Activated naive CD8-positive, alpha-beta T cell treated with anti-CD3 and anti-CD28 coated beads, Interleukin-2, amount 10 ng/mL, durations not matched to agents 7 days and 5 days (primary cell): ENCODE measurements at regions not wholly inside any gene's neighbourhood (a gene's known extent, or its start where the extent isn't known, plus 50 kb on each side); places are given as distances from the start of the nearest gene placed in this dataset.
"Not testable (repeated sequence)": the region's sequence is repeated elsewhere in the genome, so short reads cannot be mapped to it uniquely, and the experiment has no call there.

Experiments
- ATAC-seq: fragments of 150-1000 bp; cut with Tn5 transposase; one replicate; pipeline ENCODE4 v1.10.0; 2021; ENCODE audit warnings: low read depth, moderate library complexity
- POLR2A ChIA-PET: fragments of 350-600 bp; sonication (Branson Sonifier 250); formaldehyde crosslinking; loops from one replicate; lab custom pipeline; 2021; ENCODE audit warnings: antibody characterized with exemption; lab: Charles Lee
- DNase-seq: peaks from one replicate; pipeline ENCODE4 v3.0.0; 2021
- H3K27ac Mint-ChIP-seq: one replicate; pipeline ENCODE4 v1.8.0; 2022; ENCODE audit warnings: mild to moderate bottlenecking, mixed read lengths
- H3K27me3 Mint-ChIP-seq: one replicate; pipeline ENCODE4 v1.8.0; 2022; ENCODE audit warnings: mild to moderate bottlenecking, moderate library complexity, mixed read lengths
- H3K36me3 Mint-ChIP-seq: one replicate; pipeline ENCODE4 v1.8.0; 2021; ENCODE audit warnings: mild to moderate bottlenecking, mixed read lengths
- H3K4me1 Mint-ChIP-seq: one replicate; pipeline ENCODE4 v1.8.0; 2021; ENCODE audit warnings: mixed read lengths
- H3K4me3 Mint-ChIP-seq: one replicate; pipeline ENCODE4 v1.8.0; 2022; ENCODE audit warnings: mild to moderate bottlenecking, moderate library complexity, mixed read lengths
- H3K9me3 Mint-ChIP-seq: one replicate; pipeline ENCODE4 v1.8.0; 2021; ENCODE audit warnings: mixed read lengths

GRCh38 chr7:84857336-84857735 is 329.5 kb downstream of the SEMA3D start:
- no peaks in the 10 kb centered on the region for H3K36me3 Mint-ChIP-seq
- H3K4me1 Mint-ChIP-seq = no peaks in the 10 kb centered on the region
- no peaks in the 10 kb centered on the region for H3K9me3 Mint-ChIP-seq
- H3K27me3 Mint-ChIP-seq = no peaks in the 10 kb centered on the region
- no peak overlapping the region for H3K4me3 Mint-ChIP-seq
- POLR2A ChIA-PET = no interaction called here
- ATAC-seq (no peak), DNase-seq (no peak)
- H3K27ac Mint-ChIP-seq = no peak overlapping the region

DNA sequence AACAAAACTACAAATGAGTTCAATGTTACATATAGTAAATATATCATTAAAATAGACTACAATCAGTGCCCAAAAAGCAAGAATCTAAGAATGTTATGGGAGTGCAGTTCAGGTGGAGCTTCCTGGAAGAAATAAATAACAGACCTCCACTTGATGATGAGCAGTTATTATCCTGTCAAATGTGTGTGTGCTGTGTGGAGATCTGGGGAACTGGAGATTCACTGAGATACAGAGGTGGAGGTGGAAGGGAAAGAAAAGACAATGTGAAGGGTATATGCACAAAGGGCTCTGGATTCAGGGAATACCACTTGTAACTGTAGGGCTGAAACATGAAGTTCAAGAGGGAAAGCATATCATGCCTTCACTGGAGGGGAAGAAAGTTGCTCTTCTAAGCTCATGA is 331.1 kb downstream of the SEMA3D start:
- DNase-seq = no peak
- Mint-ChIP-seq H3K4me1 (no peaks in the 10 kb centered on the region), H3K27ac (no peak overlapping the region), H3K36me3 (no peaks in the 10 kb centered on the region), H3K27me3 (no peaks in the 10 kb centered on the region), H3K9me3 (no peaks in the 10 kb centered on the region), H3K4me3 (no peak overlapping the region)
- ATAC-seq = no peak
- POLR2A ChIA-PET = no interaction called here

DNA sequence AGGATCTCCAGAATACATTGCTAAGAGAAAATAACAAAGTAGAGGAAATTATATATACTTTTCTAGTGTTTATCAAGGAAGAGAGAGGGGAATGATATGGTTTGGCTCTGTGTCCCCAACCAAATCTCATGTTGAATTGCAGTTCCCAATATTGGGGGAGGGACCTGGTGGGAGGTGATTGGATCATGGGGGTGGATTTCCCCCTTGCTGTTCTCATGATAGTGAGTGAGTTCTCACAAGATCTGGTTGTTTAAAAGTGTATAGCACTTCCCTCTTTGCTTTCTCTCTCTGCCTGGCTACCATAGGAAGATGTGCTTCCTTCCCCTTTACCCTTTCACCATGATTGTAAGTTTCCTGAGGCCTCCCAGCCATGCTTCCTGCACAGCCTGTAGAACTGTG is 337.9 kb downstream of the SEMA3D start:
- H3K36me3 Mint-ChIP-seq, H3K27me3 Mint-ChIP-seq, H3K4me3 Mint-ChIP-seq, H3K4me1 Mint-ChIP-seq, POLR2A ChIA-PET, H3K9me3 Mint-ChIP-seq, DNase-seq, H3K27ac Mint-ChIP-seq, ATAC-seq: not testable (repeated sequence)

- Mint-ChIP-seq H3K27ac (no peak overlapping the region), H3K4me1 (no peaks in the 10 kb centered on the region), H3K27me3 (peaks cover 2% of the 10 kb centered on the region), H3K36me3 (no peaks in the 10 kb centered on the region), H3K4me3 (no peak overlapping the region), H3K9me3 (no peaks in the 10 kb centered on the region)
- DNase-seq = no peak
- no peak for ATAC-seq
- POLR2A ChIA-PET = no interaction called here
Measured at GRCh38 chr7:84848219-84848973, 338.5 kb downstream of the SEMA3D start.

GRCh38 chr7:84847790-84848189 is 339.1 kb downstream of the SEMA3D start:
- peaks cover 2% of the 10 kb centered on the region for H3K27me3 Mint-ChIP-seq
- POLR2A ChIA-PET = no interaction called here
- no peaks in the 10 kb centered on the region for H3K36me3 Mint-ChIP-seq
- no peak overlapping the region for H3K27ac Mint-ChIP-seq
- DNase-seq (no peak), ATAC-seq (no peak)
- no peaks in the 10 kb centered on the region for H3K9me3 Mint-ChIP-seq
- no peak overlapping the region for H3K4me3 Mint-ChIP-seq
- no peaks in the 10 kb centered on the region for H3K4me1 Mint-ChIP-seq

DNA sequence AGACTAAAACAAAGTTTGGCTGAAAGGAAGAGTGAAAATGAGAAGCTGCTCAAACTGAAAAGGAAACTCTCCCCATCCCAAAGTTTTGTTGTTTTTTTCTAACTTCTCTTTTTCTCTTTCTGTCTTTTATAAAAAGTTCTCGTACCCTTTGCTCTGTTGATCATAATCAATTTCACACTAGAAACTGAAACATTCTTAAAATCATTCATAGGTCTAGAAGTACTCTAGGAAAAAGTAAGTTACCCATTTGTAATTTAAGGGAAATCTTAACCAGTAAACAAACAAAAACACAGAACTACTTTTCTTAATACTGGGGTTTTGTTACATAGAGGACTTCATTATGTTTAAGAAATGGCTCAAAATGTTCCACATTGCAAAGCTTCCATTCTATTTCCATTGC is 339.8 kb downstream of the SEMA3D start:
- no peak overlapping the region for H3K4me3 Mint-ChIP-seq
- no peaks in the 10 kb centered on the region for H3K9me3 Mint-ChIP-seq
- H3K27ac Mint-ChIP-seq = no peak overlapping the region
- DNase-seq (no peak), ATAC-seq (no peak)
- no peaks in the 10 kb centered on the region for H3K36me3 Mint-ChIP-seq
- POLR2A ChIA-PET = no interaction called here
- H3K4me1 Mint-ChIP-seq = no peaks in the 10 kb centered on the region
- H3K27me3 Mint-ChIP-seq = peaks cover 2% of the 10 kb centered on the region

- H3K36me3 Mint-ChIP-seq = no peaks in the 10 kb centered on the region
- POLR2A ChIA-PET = no interaction called here
- H3K9me3 Mint-ChIP-seq = no peaks in the 10 kb centered on the region
- DNase-seq (no peak), ATAC-seq (no peak)
- H3K4me3 Mint-ChIP-seq = no peak overlapping the region
- H3K27ac Mint-ChIP-seq = no peak overlapping the region
- peaks cover 2% of the 10 kb centered on the region for H3K27me3 Mint-ChIP-seq
- no peaks in the 10 kb centered on the region for H3K4me1 Mint-ChIP-seq
Measured at GRCh38 chr7:84845971-84846370, 340.9 kb downstream of the SEMA3D start.

GRCh38 chr7:84844771-84845170 is 342.1 kb downstream of the SEMA3D start:
- Mint-ChIP-seq H3K36me3 (no peaks in the 10 kb centered on the region), H3K4me1 (no peaks in the 10 kb centered on the region), H3K4me3 (no peak overlapping the region), H3K27ac (no peak overlapping the region), H3K27me3 (peaks cover 2% of the 10 kb centered on the region), H3K9me3 (no peaks in the 10 kb centered on the region)
- DNase-seq (no peak), ATAC-seq (no peak)
- POLR2A ChIA-PET = no interaction called here

DNA sequence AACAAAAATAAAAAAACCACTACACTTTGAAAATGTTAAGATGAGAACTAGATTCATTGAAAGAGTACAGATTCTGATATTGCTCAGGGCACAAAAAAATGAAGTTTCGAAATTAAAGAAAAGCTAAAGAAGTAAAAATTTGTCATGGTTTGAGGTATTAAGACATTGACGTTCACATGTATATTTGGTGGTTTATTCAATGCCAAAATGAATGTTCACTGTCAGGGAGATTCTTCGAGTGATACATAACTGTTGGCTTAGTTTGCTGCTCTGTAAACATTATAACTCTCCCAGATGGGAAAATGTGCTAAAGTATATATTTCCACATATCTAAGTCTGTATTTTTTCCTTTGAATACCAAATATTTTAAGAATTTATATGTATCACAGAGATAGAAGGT is 345.0 kb downstream of the SEMA3D start:
- ATAC-seq = no peak
- Mint-ChIP-seq H3K4me1 (no peaks in the 10 kb centered on the region), H3K27me3 (no peaks in the 10 kb centered on the region), H3K27ac (no peak overlapping the region), H3K4me3 (no peak overlapping the region), H3K9me3 (no peaks in the 10 kb centered on the region), H3K36me3 (no peaks in the 10 kb centered on the region)
- no peak for DNase-seq
- POLR2A ChIA-PET = no interaction called here

DNA sequence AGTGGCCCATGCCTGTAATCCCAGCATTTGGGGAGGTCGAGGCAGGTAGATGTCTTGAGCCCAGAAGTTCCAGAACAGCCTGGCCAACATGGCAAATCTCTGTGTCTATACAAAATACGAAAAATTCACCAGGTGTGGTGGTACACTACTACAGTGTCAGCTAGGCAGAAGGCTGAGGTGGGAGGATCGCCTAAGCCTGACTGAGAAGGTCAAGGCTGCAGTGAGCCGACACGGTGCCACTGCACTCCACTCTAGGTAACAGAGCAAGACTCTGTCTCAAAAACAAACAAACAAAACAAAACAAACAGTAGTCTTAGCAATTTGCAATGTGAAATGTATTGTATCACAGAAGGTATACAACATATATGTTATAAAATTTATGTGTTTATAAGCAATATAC is 348.0 kb downstream of the SEMA3D start:
- Mint-ChIP-seq H3K27me3 (no peaks in the 10 kb centered on the region), H3K36me3 (no peaks in the 10 kb centered on the region), H3K9me3 (no peaks in the 10 kb centered on the region), H3K4me1 (no peaks in the 10 kb centered on the region), H3K27ac (no peak overlapping the region), H3K4me3 (no peak overlapping the region)
- ATAC-seq (no peak), DNase-seq (no peak)
- POLR2A ChIA-PET = no interaction called here

DNA sequence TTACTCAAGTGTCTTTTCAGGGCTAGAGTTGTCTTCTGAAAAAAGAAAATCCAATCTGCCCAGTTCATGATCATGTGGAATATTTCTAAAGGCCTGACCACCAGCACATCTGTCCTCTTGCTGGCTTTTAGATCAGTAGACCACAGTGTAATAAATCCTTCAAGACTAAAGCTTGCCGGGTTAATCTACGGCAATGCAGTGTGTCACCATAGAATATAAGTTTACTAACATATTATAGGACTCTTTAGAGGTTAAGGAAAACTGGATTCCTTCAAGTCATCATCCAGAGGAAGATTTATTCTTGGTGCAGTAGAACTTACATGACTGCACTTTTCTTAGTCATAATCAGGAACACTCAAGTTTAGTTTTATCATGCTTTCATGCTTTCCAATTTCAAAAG is 349.5 kb downstream of the SEMA3D start:
- Mint-ChIP-seq H3K27me3 (no peaks in the 10 kb centered on the region), H3K9me3 (no peaks in the 10 kb centered on the region), H3K4me1 (no peaks in the 10 kb centered on the region), H3K4me3 (no peak overlapping the region), H3K27ac (no peak overlapping the region), H3K36me3 (no peaks in the 10 kb centered on the region)
- DNase-seq (no peak), ATAC-seq (no peak)
- POLR2A ChIA-PET = no interaction called here

- H3K9me3 Mint-ChIP-seq = no peaks in the 10 kb centered on the region
- no peaks in the 10 kb centered on the region for H3K36me3 Mint-ChIP-seq
- no peak overlapping the region for H3K27ac Mint-ChIP-seq
- DNase-seq (no peak), ATAC-seq (no peak)
- POLR2A ChIA-PET = no interaction called here
- no peaks in the 10 kb centered on the region for H3K4me1 Mint-ChIP-seq
- H3K27me3 Mint-ChIP-seq = no peaks in the 10 kb centered on the region
- H3K4me3 Mint-ChIP-seq = no peak overlapping the region
Measured at GRCh38 chr7:84829719-84830118, 357.1 kb downstream of the SEMA3D start.

DNA sequence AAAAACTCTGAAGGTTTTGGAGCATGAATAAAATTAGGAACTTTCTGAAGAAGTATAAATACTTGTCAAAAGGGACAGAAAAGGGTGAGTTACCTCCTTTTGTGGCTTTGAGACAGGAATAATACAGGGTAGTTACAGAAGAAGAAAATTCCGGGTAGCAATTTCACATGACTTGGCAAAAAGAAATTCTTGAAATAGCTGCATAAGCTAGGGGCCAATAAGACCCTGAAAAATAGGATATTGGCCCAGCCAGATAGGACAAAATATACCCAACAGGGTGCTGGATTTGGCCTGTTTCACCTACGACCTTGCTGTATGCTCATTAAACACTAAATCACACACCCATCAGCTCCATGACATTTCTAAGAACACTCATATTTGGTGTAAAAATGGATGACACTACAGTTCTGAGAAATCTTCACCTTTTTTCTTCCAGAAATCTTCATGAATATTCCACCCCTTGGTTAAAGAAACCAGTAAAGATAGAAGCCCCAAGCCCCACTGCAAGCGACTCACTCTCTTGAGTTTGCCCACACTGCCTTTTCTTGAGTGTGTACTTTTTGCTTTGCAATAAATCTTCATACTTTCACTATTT is 362.7 kb downstream of the SEMA3D start:
- no peaks in the 10 kb centered on the region for H3K4me1 Mint-ChIP-seq
- DNase-seq (no peak), ATAC-seq (no peak)
- H3K27me3 Mint-ChIP-seq = no peaks in the 10 kb centered on the region
- H3K27ac Mint-ChIP-seq = no peak overlapping the region
- H3K36me3 Mint-ChIP-seq = no peaks in the 10 kb centered on the region
- no peaks in the 10 kb centered on the region for H3K9me3 Mint-ChIP-seq
- POLR2A ChIA-PET = no interaction called here
- H3K4me3 Mint-ChIP-seq = no peak overlapping the region

DNA sequence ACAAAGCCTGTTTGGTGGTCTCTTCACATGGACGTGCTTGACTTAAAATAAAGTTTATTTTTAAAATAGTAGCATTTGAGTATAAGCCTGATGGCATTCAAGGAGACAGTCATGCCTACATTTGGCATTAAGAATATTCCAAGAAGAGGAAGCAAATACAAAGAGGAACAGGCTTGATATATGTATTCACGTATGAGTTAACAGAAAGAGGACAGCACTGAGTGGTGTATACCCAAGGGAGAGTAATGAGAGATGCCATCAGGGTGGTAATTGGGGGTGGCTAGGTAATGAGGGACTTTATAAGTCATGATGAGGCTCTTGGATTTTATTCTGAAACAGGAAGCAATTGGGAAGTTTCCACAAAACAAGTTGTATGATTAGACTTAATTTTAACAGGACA is 363.3 kb downstream of the SEMA3D start:
- DNase-seq = no peak
- POLR2A ChIA-PET = no interaction called here
- no peaks in the 10 kb centered on the region for H3K9me3 Mint-ChIP-seq
- no peaks in the 10 kb centered on the region for H3K27me3 Mint-ChIP-seq
- H3K27ac Mint-ChIP-seq = no peak overlapping the region
- no peak for ATAC-seq
- H3K4me3 Mint-ChIP-seq = no peak overlapping the region
- H3K4me1 Mint-ChIP-seq = no peaks in the 10 kb centered on the region
- H3K36me3 Mint-ChIP-seq = no peaks in the 10 kb centered on the region
